HUDEP-2 (cell line): ENCODE measurements at regions not wholly inside any gene's neighbourhood (a gene's known extent, or its start where the extent isn't known, plus 50 kb on each side); places are given as distances from the start of the nearest gene placed in this dataset.
"Not testable (repeated sequence)": the region's sequence is repeated elsewhere in the genome, so short reads cannot be mapped to it uniquely, and the experiment has no call there.

Experiments
- DNase-seq, 76 experiments: peaks; one replicate each; lab custom pipeline; 2025; ENCODE audit not compliant: unreplicated experiment in 76 of 76; lab: John Stamatoyannopoulos, UW

GRCh38 chr14:84064316-84065125 lies 1465.4 kb upstream of the FLRT2 start:
- DNase-seq: no peak

DNA sequence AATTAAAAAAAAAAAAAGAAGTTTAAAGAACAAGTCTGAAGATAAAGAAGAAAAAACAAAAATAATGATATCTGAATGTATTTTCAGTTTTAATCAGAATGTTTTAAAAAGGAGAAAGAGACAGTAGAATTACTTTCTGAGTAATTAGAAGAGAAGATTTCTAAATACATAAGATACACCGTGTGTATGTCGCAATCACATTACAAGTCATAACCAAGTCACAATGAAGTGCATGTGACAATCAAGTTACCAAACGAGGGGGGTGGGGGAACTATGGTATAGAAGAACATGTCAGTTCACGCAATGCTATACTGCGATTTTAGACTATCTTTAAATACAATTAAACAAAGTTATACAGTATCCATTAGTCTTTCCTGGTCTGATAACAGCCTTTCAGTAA lies 1464.1 kb upstream of the FLRT2 start:
- DNase-seq: no peak

DNA sequence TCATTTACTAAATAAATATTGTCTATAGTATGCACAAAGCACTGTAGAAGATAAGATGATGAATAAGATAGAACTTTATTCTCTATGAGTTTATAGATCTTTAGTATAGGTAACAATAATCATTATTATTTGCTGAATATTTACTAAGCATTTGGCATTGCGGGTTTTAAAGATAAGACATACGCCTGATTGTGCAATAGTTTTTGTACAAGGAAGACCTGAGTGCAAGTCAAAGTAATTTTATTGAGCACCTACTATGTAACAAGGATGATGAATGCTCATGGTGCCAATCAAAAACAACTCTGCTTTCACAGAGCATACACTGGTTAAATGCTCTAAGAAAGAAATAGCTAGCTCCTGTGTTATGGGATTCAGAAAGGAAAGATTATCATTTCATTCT lies 1461.7 kb upstream of the FLRT2 start:
- no peak for DNase-seq

- no peak for DNase-seq
Observed at GRCh38 chr14:84071061-84071460, 1458.9 kb upstream of the FLRT2 start.

- DNase-seq: no peak
Observed at GRCh38 chr14:84074626-84075025, 1455.3 kb upstream of the FLRT2 start.

DNA sequence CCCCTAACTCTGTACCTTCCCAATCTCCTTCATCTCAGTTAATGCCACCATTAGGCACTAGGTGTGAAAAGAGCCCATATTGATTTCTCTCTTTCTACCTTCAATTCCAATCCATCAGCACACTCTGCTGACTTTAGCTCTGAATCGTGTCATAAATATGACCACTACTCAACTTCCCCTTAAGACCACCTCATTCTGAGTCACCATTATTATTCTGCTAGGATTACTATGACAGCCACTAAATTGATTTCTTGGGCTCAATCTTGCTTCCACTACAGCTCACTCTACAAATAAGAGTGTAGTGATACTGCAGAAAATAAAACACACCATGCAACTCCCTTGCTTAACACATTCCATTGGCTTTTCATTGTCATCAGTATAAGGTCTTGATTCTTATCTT lies 1449.0 kb upstream of the FLRT2 start:
- no peak for DNase-seq

GRCh38 chr14:84084056-84084630 lies 1445.8 kb upstream of the FLRT2 start:
- no peak for DNase-seq

DNA sequence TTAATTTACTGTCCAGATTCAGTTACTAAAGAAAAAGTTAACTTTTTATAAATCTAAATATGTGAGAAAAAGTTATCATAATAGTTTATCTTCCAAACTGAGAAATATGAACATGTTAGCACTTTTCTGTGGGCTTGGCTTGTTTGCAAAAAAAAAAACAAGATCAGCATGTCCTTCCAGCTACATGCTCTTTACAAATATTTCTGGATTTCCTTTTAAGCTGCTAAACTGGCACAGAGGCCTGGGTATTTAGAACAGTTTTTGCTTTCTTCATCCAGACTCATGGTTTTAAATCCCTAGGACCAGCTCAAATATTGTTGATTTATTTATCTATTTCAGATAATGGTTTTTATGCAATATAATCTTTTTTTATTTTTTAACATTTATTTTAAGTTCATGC lies 1444.5 kb upstream of the FLRT2 start:
- DNase-seq: no peak

- no peak for DNase-seq
Observed at GRCh38 chr14:84086714-84087113, 1443.2 kb upstream of the FLRT2 start.

- DNase-seq: no peak
Observed at GRCh38 chr14:84087986-84088531, 1441.9 kb upstream of the FLRT2 start.

DNA sequence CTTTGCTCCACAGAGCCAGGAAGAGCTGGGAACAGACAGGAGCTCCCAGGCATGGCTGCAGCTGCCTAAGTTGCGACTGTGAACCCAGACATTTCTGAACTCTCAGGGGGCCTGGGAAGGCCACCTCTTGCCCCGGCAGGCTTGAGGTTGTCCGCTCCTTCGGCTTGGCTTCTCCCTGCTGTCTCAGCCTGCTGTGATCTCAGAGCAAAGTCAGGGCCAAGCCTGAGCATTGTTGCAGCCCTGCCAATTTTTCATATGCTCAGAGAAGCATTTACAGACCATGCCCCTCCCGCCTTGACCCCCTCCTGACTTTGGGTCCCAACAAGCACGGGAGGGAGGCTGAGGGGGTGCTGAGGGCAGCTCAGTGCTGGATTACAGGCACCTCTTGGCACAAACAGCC lies 1439.1 kb upstream of the FLRT2 start:
- no peak for DNase-seq

- DNase-seq: no peak
Observed at GRCh38 chr14:84095681-84096080, 1434.3 kb upstream of the FLRT2 start.

DNA sequence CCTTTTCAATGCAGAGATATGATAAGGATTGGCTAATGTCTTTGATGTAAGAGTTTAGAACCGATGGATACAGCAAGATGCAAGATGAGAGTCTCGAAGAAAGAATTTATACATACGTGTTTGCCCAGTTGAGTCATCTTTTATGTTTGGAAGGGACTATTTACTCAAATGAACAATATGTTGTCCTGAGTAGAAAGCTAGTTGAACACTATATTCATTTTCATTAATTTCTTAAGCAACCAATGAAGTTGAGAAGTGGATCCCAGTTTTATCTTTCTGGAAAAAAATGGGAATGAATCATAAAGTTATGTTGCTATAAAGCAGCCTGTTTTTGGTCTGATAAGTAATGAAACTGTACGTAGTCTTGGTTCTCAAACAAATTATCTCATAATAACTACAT lies 1431.7 kb upstream of the FLRT2 start:
- no peak for DNase-seq

DNA sequence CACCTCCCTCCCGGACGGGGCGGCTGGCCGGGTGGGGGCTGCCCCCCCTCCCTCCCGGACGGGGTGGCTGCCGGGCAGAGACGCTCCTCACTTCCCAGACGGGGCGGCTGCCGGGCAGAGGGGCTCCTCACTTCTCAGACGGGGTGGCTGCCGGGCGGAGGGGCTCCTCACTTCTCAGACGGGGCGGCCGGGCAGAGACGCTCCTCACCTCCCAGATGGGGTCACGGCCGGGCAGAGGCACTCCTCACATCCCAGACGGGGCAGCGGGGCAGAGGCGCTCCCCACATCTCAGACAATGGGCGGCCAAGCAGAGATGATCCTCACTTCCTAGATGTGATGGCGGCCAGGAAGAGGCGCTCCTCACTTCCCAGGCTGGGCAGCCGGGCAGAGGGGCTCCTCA lies 1430.4 kb upstream of the FLRT2 start:
- not testable (repeated sequence) for DNase-seq

DNA sequence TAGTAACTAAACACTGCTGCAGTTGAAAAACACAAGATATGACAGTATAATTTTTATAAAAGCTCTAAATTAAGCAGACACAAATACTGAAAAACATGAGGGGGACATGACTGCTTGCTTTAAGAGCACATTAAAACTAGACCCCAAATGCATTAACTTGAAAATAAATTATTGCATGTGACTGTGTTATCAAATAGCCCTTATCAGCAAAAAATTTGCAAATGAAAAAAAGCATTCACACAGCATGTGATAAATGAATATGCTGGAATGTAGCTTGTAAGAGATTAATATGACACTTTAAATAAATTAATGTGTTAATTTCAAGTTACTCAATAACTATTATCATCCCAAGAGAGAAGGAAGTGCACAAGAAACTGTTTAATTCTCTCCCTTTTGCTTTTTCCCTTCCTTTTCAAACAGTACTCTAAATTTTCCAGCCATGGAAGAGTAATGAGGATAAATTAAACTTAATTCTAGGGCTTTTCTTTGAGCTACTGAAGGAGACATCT lies 1422.1 kb upstream of the FLRT2 start:
- no peak for DNase-seq

DNA sequence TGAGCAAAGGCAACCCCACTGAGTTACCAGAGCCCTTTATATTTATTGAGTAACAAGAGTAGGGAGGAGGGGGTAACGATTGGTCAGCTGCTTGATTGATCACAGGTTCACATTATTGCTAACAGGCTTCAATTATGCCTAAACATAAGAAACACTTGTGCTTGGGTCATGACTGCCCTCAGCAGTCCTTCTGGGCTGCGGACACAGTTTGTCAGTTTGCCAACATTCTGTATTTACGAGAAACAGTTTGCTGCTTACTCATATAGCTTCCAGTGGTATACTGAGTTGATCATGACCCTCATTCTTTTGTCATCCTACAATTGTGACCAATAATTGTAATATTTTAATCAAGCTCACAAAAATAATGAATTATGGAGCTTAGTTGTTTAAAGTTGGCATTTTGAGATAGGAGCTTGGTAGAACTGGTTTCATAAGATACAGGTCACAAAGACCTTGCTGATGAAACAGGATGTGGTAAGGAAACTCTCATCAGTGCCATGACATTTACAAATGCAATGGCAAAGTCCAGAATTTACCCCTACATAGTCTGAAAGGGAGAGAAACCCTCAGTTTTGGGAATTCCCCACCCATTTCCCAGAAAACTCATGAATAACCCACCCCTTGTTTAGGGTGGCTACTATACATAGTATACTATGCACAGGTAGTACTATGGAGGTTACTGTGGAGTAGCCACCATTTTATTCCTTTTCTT lies 1421.0 kb upstream of the FLRT2 start:
- no peak for DNase-seq

- DNase-seq: no peak
Observed at GRCh38 chr14:84112589-84112988, 1417.4 kb upstream of the FLRT2 start.

GRCh38 chr14:84125676-84126075 lies 1404.3 kb upstream of the FLRT2 start:
- DNase-seq: no peak

GRCh38 chr14:84127495-84127894 lies 1402.4 kb upstream of the FLRT2 start:
- no peak for DNase-seq

- DNase-seq: no peak
Observed at GRCh38 chr14:84128050-84128449, 1401.9 kb upstream of the FLRT2 start.

DNA sequence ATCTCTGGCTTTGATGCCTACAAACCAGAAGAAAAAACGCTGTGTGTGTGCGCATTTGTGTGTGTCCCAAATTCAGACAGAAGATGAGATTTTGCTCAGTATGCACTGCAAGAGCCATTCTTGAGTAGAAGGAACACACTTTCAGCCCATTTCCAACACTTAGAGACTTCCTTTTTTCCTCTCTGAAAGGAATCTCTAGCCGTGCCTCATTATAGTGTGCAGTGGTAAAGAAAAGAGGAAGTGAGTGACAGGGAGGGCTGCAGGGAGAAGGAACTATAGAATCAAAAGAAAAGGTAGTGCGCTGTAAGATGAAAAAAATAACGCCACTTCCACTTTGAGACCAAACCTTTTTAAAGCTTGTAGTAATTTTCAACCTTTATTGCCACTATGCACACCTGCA lies 1400.9 kb upstream of the FLRT2 start:
- DNase-seq: no peak
